ENCODE measurements at regions not wholly inside any gene's neighbourhood (a gene's known extent, or its start where the extent isn't known, plus 50 kb on each side); places are given as distances from the start of the nearest gene placed in this dataset. TPM values are rescaled to one million over a fixed set of nuclear protein-coding genes. Genes with fewer than 3 reads are reported as not detected.

Small RNA genes lying in the stretch of these regions (small RNA-seq; reads per million reads assigned to genes)
- gene RF00019 (not detected), gene RN7SL183P (not detected)

All from thyroid gland (tissue), 1 donor.